ENCODE measurements at regions not wholly inside any gene's neighbourhood (a gene's known extent, or its start where the extent isn't known, plus 50 kb on each side); places are given as distances from the start of the nearest gene placed in this dataset.

DNA sequence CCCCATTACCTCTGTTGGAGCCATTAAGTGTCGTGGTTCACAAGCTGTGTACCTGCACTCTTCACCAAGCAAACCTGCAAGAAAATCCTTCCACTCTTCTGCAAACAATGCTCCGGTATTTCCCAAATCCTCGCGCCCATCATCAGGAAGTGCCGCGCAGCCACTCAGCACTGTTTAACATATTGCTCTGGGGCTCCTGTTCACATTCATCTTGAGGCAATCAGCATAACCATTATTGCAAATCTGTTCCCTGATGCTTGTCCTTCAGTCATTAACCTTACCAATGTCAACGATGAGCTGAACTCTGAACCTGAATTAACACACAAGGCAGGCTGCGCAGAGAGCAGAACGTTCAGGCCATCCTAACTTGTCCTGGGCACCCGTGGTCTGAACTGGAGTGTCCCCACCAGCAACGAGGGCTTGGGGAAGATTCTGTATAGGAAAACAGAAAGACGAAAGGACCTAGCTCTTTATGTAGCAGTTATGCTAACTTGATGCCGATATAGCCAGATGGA is 751.4 kb upstream of the AUTS2 start:
- no TSS peak for BruUV-seq (replicated peaks)
- Histone ChIP-seq H3K27ac (ENCODE audit: low read length) (no peak overlapping the region), H3K27me3 (ENCODE audit: low read length) (no peaks in the 10 kb centered on the region), H3K79me2 (ENCODE audit: low read length) (no peaks in the 10 kb centered on the region), H3K36me3 (ENCODE audit: low read depth, low read length) (no peaks in the 10 kb centered on the region), H3F3A (ENCODE audit: low read length, unreplicated experiment) (no peaks in the 10 kb centered on the region), H3K9ac (ENCODE audit: low read length) (no peak overlapping the region), H3K4me1 (ENCODE audit: insufficient read depth, low read length) (no peaks in the 10 kb centered on the region), H3K4me3 (ENCODE audit: low read length) (no peak overlapping the region), H3K4me2 (ENCODE audit: low read length) (no peak overlapping the region), H2AFZ (ENCODE audit: low read length) (no peak overlapping the region), H3K9me3 (ENCODE audit: low read length) (peaks cover 9% of the 10 kb centered on the region; the same call in 1 of the 2 replicates), H3K9me2 (replicated peaks; ENCODE audit: low read length) (no peaks in the 10 kb centered on the region), H4K20me1 (ENCODE audit: low read length) (no peaks in the 10 kb centered on the region)
- TF ChIP-seq EZH2 (IDR thresholded peaks at IDR 0.05; ENCODE audit: low read length, unreplicated experiment) = no peak
- TF ChIP-seq EZH2phosphoT487 (IDR thresholded peaks at IDR 0.05; ENCODE audit: borderline replicate concordance, low read length) = no peak
- TF ChIP-seq CTCF (conservative IDR thresholded peaks at IDR 0.05; ENCODE audit: low read depth, low read length) = no peak
- intact Hi-C loops (cut with micrococcal nuclease) = no loop called here
- no peak for DNase-seq
- ChIA-PET POLR2A (ENCODE audit: unreplicated experiment) (no interaction called here), CTCF (no interaction called here)
- ATAC-seq = no peak

GRCh38 chr7:68853254-68853653 is 745.0 kb upstream of the AUTS2 start:
- Histone ChIP-seq H4K20me1 (ENCODE audit: low read length) (no peaks in the 10 kb centered on the region), H3K79me2 (ENCODE audit: low read length) (no peaks in the 10 kb centered on the region), H3K4me2 (ENCODE audit: low read length) (no peak overlapping the region), H3K4me3 (ENCODE audit: low read length) (no peak overlapping the region), H3K36me3 (ENCODE audit: low read depth, low read length) (no peaks in the 10 kb centered on the region), H3K9ac (ENCODE audit: low read length) (no peak overlapping the region), H3K9me3 (ENCODE audit: low read length) (peaks cover 4% of the 10 kb centered on the region; the same call in 1 of the 2 replicates), H3K27me3 (ENCODE audit: low read length) (no peaks in the 10 kb centered on the region), H3K9me2 (replicated peaks; ENCODE audit: low read length) (no peaks in the 10 kb centered on the region), H3K4me1 (ENCODE audit: insufficient read depth, low read length) (no peaks in the 10 kb centered on the region), H3K27ac (ENCODE audit: low read length) (no peak overlapping the region), H3F3A (ENCODE audit: low read length, unreplicated experiment) (no peaks in the 10 kb centered on the region), H2AFZ (ENCODE audit: low read length) (no peak overlapping the region)
- DNase-seq (no peak), ATAC-seq (no peak)
- POLR2A ChIA-PET (ENCODE audit: unreplicated experiment) = no interaction called here
- TF ChIP-seq EZH2phosphoT487 (IDR thresholded peaks at IDR 0.05; ENCODE audit: borderline replicate concordance, low read length) = no peak
- no peak for TF ChIP-seq EZH2 (IDR thresholded peaks at IDR 0.05; ENCODE audit: low read length, unreplicated experiment)
- no peak for TF ChIP-seq CTCF (conservative IDR thresholded peaks at IDR 0.05; ENCODE audit: low read depth, low read length)
- intact Hi-C loops (cut with micrococcal nuclease) = no loop called here
- no TSS peak for BruUV-seq (replicated peaks)
- CTCF ChIA-PET = no interaction called here

- intact Hi-C loops (cut with micrococcal nuclease) = no loop called here
- CTCF ChIA-PET = no interaction called here
- Histone ChIP-seq H3K9me2 (replicated peaks; ENCODE audit: low read length) (no peaks in the 10 kb centered on the region), H3K9ac (ENCODE audit: low read length) (no peak overlapping the region), H3F3A (ENCODE audit: low read length, unreplicated experiment) (no peaks in the 10 kb centered on the region), H3K4me3 (ENCODE audit: low read length) (no peak overlapping the region), H3K36me3 (ENCODE audit: low read depth, low read length) (no peaks in the 10 kb centered on the region), H3K27me3 (ENCODE audit: low read length) (no peaks in the 10 kb centered on the region), H3K79me2 (ENCODE audit: low read length) (no peaks in the 10 kb centered on the region), H3K27ac (ENCODE audit: low read length) (no peak overlapping the region), H4K20me1 (ENCODE audit: low read length) (no peaks in the 10 kb centered on the region), H3K9me3 (ENCODE audit: low read length) (no peaks in the 10 kb centered on the region), H3K4me2 (ENCODE audit: low read length) (no peak overlapping the region), H3K4me1 (ENCODE audit: insufficient read depth, low read length) (no peaks in the 10 kb centered on the region), H2AFZ (ENCODE audit: low read length) (no peak overlapping the region)
- POLR2A ChIA-PET (ENCODE audit: unreplicated experiment) = no interaction called here
- BruUV-seq (replicated peaks) = no TSS peak
- DNase-seq (no peak), ATAC-seq (no peak)
- no peak for TF ChIP-seq EZH2phosphoT487 (IDR thresholded peaks at IDR 0.05; ENCODE audit: borderline replicate concordance, low read length)
- TF ChIP-seq EZH2 (IDR thresholded peaks at IDR 0.05; ENCODE audit: low read length, unreplicated experiment) = no peak
- no peak for TF ChIP-seq CTCF (conservative IDR thresholded peaks at IDR 0.05; ENCODE audit: low read depth, low read length)
Observed at GRCh38 chr7:68857571-68857970, 740.7 kb upstream of the AUTS2 start.
